Right lobe of liver (tissue), 4 donors: ENCODE measurements at regions not wholly inside any gene's neighbourhood (a gene's known extent, or its start where the extent isn't known, plus 50 kb on each side); places are given as distances from the start of the nearest gene placed in this dataset.

ENCODE experiments used
- POLR2A ChIP-seq: fragments of 450-650 bp; IDR thresholded peaks from one replicate; pipeline ENCODE4 v1.6.1; 2017; ENCODE audit warnings: antibody characterized with exemption, mild to moderate bottlenecking
- TF ChIP-seq, protein P1 (sequence below), 4 donors: fragments of 200-600 bp in 3 of 4; fragments of 450-650 bp in 1 of 4; IDR thresholded peaks; one replicate each; pipeline versions ENCODE4 v1.5.1 to v1.8.0; 2016 to 2022; ENCODE audit warnings: antibody characterized with exemption in 4 of 4, mild to moderate bottlenecking in 2 of 4
- donor health status: DM: no; HTN: no; CAD: no.
- donor health status: DM: no; HTN: no; CAD: no.
- donor health status: DM: no; HTN: yes; CAD: no.

DNA sequence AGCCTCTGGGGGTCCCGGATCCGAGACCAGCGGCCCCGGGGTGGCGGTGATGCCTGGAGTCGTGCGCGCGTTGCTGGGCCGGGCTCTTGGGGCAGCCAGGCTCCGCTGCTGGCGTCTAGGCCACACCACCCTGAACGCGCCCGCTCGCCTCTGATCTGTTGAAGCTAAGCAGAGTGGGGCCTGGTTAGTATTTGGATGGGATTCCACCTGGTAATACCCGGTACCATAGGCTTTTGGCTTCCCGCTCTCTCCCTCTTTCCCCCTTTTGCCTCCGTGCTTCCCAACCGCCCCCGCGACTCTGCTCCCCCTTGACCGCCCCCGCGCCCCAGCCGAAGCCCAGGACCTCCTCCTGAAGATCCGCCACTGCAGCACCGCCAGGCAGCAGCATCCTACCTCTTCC is 1383.5 kb upstream of the DEFB115 start:
- no peak for TF ChIP-seq POLR2A
- TF ChIP-seq, protein P1, sequence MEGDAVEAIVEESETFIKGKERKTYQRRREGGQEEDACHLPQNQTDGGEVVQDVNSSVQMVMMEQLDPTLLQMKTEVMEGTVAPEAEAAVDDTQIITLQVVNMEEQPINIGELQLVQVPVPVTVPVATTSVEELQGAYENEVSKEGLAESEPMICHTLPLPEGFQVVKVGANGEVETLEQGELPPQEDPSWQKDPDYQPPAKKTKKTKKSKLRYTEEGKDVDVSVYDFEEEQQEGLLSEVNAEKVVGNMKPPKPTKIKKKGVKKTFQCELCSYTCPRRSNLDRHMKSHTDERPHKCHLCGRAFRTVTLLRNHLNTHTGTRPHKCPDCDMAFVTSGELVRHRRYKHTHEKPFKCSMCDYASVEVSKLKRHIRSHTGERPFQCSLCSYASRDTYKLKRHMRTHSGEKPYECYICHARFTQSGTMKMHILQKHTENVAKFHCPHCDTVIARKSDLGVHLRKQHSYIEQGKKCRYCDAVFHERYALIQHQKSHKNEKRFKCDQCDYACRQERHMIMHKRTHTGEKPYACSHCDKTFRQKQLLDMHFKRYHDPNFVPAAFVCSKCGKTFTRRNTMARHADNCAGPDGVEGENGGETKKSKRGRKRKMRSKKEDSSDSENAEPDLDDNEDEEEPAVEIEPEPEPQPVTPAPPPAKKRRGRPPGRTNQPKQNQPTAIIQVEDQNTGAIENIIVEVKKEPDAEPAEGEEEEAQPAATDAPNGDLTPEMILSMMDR (IDR thresholded peaks at IDR 0.05): no peak
